GM12878 (cell line): ENCODE measurements at regions not wholly inside any gene's neighbourhood (a gene's known extent, or its start where the extent isn't known, plus 50 kb on each side); places are given as distances from the start of the nearest gene placed in this dataset.

Experiments
- ATAC-seq: fragments of 200-7000 bp; cut with Tn5 transposase; 3 replicates; pipeline ENCODE4 v1.9.1; 2020; ENCODE audit warnings: mild to moderate bottlenecking, moderate library complexity
- BruUV-seq: library from RNA; stranded (reverse); fragments of 400-500 nt; replicated peaks from 2 replicates; lab custom pipeline; 2021; lab: Mats Ljungman, UMichigan
- CTCF ChIA-PET: fragments of 300-600 bp; sonication (Branson Sonifier 250); formaldehyde crosslinking; extraction: SDS; loops from one replicate; lab custom pipeline; 2021; ENCODE audit warnings: inconsistent platforms; lab: Yijun Ruan, JAX
- POLR2A ChIA-PET: fragments of 350-600 bp; formaldehyde crosslinking; extraction: SDS; loops from one replicate; lab custom pipeline; 2021; ENCODE audit warnings: inconsistent platforms; lab: Charles Lee
- RAD21 ChIA-PET: fragments of 300-600 bp; sonication (Branson Sonifier 250); formaldehyde crosslinking; loops from one replicate; lab custom pipeline; 2023; ENCODE audit warnings: antibody characterized with exemption; ENCODE audit not compliant: unreplicated experiment; lab: Charles Lee
- SMC1A ChIA-PET: fragments of 300-600 bp; sonication (Branson Sonifier 250); formaldehyde crosslinking; loops from one replicate; lab custom pipeline; 2023; ENCODE audit not compliant: unreplicated experiment, uncharacterized antibody; lab: Charles Lee
- DNase-seq: peaks from one replicate; pipeline ENCODE4 v3.0.0-alpha.2; 2011; ENCODE audit warnings: low read depth, low spot score
- FAIRE-seq: peaks from 3 replicates; lab custom pipeline; 2011; peaks lifted over from hg19 to GRCh38; lab: Jason Lieb, UNC
- H2AFZ ChIP-seq: 2 replicates; pipeline ENCODE4 v1.6.0; 2011; ENCODE audit warnings: low read depth, low read length, control low read depth; ENCODE audit not compliant: control insufficient read depth
- H3K27ac ChIP-seq: 2 replicates; pipeline ENCODE4 v1.5.1; 2011; ENCODE audit warnings: control low read depth; ENCODE audit not compliant: control insufficient read depth, insufficient read depth
- H3K27me3 ChIP-seq, 2 experiments: replicated peaks in 1 of 2; 2 replicates each; pipeline versions ENCODE4 v1.6.0 to v1.6.1; 2011; ENCODE audit warnings: low read length in 1 of 2; ENCODE audit not compliant: control insufficient read depth in 2 of 2, insufficient read depth in 2 of 2
- H3K36me3 ChIP-seq, 2 experiments: 2 replicates each; pipeline ENCODE4 v1.5.1; 2011; ENCODE audit warnings: low read length in 1 of 2; ENCODE audit not compliant: control insufficient read depth in 2 of 2, insufficient read depth in 2 of 2
- H3K4me1 ChIP-seq: 2 replicates; pipeline ENCODE4 v1.6.1; 2011; ENCODE audit warnings: mild to moderate bottlenecking, low read length, moderate library complexity, mixed read lengths; ENCODE audit not compliant: control insufficient read depth, insufficient read depth
- H3K4me2 ChIP-seq: 2 replicates; pipeline ENCODE4 v1.6.0; 2011; ENCODE audit warnings: control low read depth; ENCODE audit not compliant: control insufficient read depth, insufficient read depth
- H3K4me3 ChIP-seq: fragments of 200-600 bp; sonication (generic); 2 replicates; pipeline ENCODE4 v1.5.1; 2016
- H3K79me2 ChIP-seq: 2 replicates; pipeline ENCODE4 v1.6.0; 2011; ENCODE audit warnings: low read length; ENCODE audit not compliant: control insufficient read depth, insufficient read depth
- H3K9ac ChIP-seq: 2 replicates; pipeline ENCODE4 v1.8.0; 2011; ENCODE audit warnings: low read length, control low read depth, mixed read lengths; ENCODE audit not compliant: control insufficient read depth, insufficient read depth
- H3K9me3 ChIP-seq: replicated peaks from 3 replicates; pipeline ENCODE4 v1.5.1; 2011; ENCODE audit warnings: mild to moderate bottlenecking, low read length; ENCODE audit not compliant: control insufficient read depth, insufficient read depth
- H4K20me1 ChIP-seq: 2 replicates; pipeline ENCODE4 v1.6.0; 2011; ENCODE audit not compliant: control insufficient read depth, insufficient read depth
- BACH1 ChIP-seq: fragments of 450-650 bp; IDR thresholded peaks from 2 replicates; pipeline ENCODE4 v1.6.1; 2017; ENCODE audit warnings: mild to moderate bottlenecking, borderline replicate concordance
- CREM ChIP-seq: IDR thresholded peaks from 2 replicates; pipeline ENCODE4 v1.6.1; 2014; ENCODE audit warnings: antibody characterized with exemption, low read depth
- MYB ChIP-seq: fragments of 150-350 bp; IDR thresholded peaks from 2 replicates; pipeline ENCODE4 v1.6.1; 2014; ENCODE audit warnings: mild to moderate bottlenecking, low read depth, low read length, borderline replicate concordance
- NFYB ChIP-seq: IDR thresholded peaks from 2 replicates; pipeline ENCODE4 v1.6.1; 2011; ENCODE audit warnings: low read depth, mild to moderate bottlenecking, low read length, improper control_type of control experiment, moderate library complexity; ENCODE audit not compliant: insufficient read depth
- POLR2AphosphoS2 ChIP-seq: IDR thresholded peaks from 2 replicates; pipeline ENCODE4 v1.6.1; 2011; ENCODE audit warnings: low read depth, mild to moderate bottlenecking, low read length, improper control_type of control experiment, moderate library complexity
- SIN3A ChIP-seq: IDR thresholded peaks from 2 replicates; pipeline ENCODE4 v1.6.1; 2012; ENCODE audit warnings: low read depth, low read length, improper control_type of control experiment
- SMAD5 ChIP-seq: IDR thresholded peaks from 2 replicates; pipeline ENCODE4 v1.6.1; 2016; ENCODE audit warnings: antibody characterized with exemption, low read depth
- YY1 ChIP-seq: IDR thresholded peaks from 2 replicates; pipeline ENCODE4 v1.6.1; 2011; ENCODE audit warnings: low read depth, mild to moderate bottlenecking, low read length
- ZBED1 ChIP-seq: IDR thresholded peaks from 2 replicates; pipeline ENCODE4 v1.6.1; 2016; ENCODE audit warnings: borderline replicate concordance
- WGBS: methylation state at CpG from one replicate; pipeline ENCODE4 v1.1.6; 2016; ENCODE audit warnings: low lambda C conversion rate; ENCODE audit not compliant: insufficient replicate concordance, insufficient coverage; ENCODE audit errors: missing lambda C conversion rate; 5-methylcytosine and 5-hydroxymethylcytosine counted together
- in situ Hi-C: fragments of 300-500 bp; cut with MboI; formaldehyde crosslinking; loops from 9 replicates; pipeline ENCODE4 v1.14.3; 2018; ENCODE audit warnings: mixed read lengths
- intact Hi-C: fragments of 100-400 bp; cut with micrococcal nuclease; formaldehyde crosslinking; loops from one replicate; pipeline ENCODE4 v1.14.2; 2022; ENCODE audit not compliant: unreplicated experiment
- TF ChIP-seq, protein P1 (sequence below): IDR thresholded peaks from 2 replicates; pipeline ENCODE4 v1.6.1; 2012; ENCODE audit warnings: low read depth, low read length, improper control_type of control experiment

DNA sequence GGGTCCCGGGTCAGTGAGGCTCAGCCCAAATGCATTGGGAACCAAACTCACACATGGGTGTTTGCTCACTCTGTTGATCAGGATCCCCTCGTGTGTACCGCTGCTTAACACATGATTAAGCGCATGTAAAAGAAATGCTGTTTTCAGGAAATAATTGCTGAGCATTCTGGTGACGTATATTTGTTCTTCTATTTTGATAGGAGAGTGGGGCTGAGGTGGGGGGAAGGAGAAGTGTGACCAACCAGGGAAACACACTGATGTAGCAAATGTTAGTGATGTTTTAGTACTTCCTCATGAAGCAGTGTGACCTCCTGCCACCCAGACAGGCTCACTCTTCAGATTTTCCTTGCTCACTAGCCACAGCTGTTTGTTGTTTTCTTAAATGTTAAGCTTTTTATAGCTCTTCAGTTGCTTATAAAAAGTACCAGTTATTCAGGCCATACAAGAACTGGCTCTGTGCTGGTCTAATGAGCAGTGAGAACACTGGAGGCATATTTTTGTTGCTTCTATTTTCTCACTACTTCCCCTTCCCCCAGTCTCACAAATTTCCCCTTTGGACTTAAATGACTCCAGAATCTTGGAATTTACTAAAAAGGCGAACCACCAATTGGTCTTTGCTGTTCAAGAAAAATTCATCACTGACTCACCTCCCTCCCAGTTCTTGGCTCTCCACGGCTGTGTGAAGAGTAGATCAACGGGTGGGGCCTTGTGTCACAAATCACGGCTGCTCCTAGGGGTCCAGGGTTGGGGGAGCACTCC, 79.2 kb upstream of the BACH2 start:
- no peaks in the 10 kb centered on the region for H3K36me3 ChIP-seq
- in situ Hi-C loops, result no loop called here
- H3K4me2 ChIP-seq, result no peak overlapping the region
- ChIA-PET RAD21 (interaction anchor here (1.7 kb wide), 1 partner anchor 99 kb away, joined by 5 read pairs; no protein-coding TSS in a partner anchor), CTCF (interaction anchor here (0.9 to 1.8 kb wide), 2 partner anchors 18 to 102 kb away, joined by 3 to 9 read pairs; no protein-coding TSS in a partner anchor)
- no peak for DNase-seq
- no peak overlapping the region for H2AFZ ChIP-seq
- TF ChIP-seq NFYB (no peak), SIN3A (no peak), ZBED1 (no peak), BACH1 (no peak), POLR2AphosphoS2 (no peak), YY1 (no peak), SMAD5 (no peak), CREM (no peak), MYB (no peak)
- TF ChIP-seq, protein P1, sequence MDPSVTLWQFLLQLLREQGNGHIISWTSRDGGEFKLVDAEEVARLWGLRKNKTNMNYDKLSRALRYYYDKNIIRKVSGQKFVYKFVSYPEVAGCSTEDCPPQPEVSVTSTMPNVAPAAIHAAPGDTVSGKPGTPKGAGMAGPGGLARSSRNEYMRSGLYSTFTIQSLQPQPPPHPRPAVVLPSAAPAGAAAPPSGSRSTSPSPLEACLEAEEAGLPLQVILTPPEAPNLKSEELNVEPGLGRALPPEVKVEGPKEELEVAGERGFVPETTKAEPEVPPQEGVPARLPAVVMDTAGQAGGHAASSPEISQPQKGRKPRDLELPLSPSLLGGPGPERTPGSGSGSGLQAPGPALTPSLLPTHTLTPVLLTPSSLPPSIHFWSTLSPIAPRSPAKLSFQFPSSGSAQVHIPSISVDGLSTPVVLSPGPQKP, result no peak
- TF ChIP-seq, all 136 proteins: peak for 0
- Histone ChIP-seq H3K27ac (no peak overlapping the region), H3K9ac (no peak overlapping the region), H3K4me1 (no peaks in the 10 kb centered on the region), H3K9me3 (no peaks in the 10 kb centered on the region), H4K20me1 (no peaks in the 10 kb centered on the region), H3K4me3 (no peak overlapping the region), H3K27me3 (peaks cover 0 to 2% of the 10 kb centered on the region in 2 experiments; a peak in 2 of 4 replicates), H3K79me2 (no peaks in the 10 kb centered on the region)
- ATAC-seq (no peak), FAIRE-seq (no peak)
- ChIA-PET SMC1A (no interaction called here), POLR2A (no interaction called here)
- WGBS, result 14% methylated on average over 9 of the region's 9 CpGs
- intact Hi-C loops, result no loop called here
- BruUV-seq, result no TSS peak
